HL-60 (cell line): ENCODE measurements at regions not wholly inside any gene's neighbourhood (a gene's known extent, or its start where the extent isn't known, plus 50 kb on each side); places are given as distances from the start of the nearest gene placed in this dataset.

Source experiments
- GABPA ChIP-seq: IDR thresholded peaks from 2 replicates; pipeline ENCODE4 v1.6.1; 2012; ENCODE audit warnings: low read depth
- POLR2AphosphoS5 ChIP-seq: IDR thresholded peaks from 2 replicates; pipeline ENCODE4 v1.6.1; 2012; ENCODE audit warnings: low read depth
- REST ChIP-seq: IDR thresholded peaks from 2 replicates; pipeline ENCODE4 v1.6.1; 2012; ENCODE audit warnings: low read depth; ENCODE audit not compliant: insufficient replicate concordance
- SPI1 ChIP-seq: IDR thresholded peaks from 2 replicates; pipeline ENCODE4 v1.6.1; 2012; ENCODE audit warnings: low read depth, mild to moderate bottlenecking, borderline replicate concordance
- TF ChIP-seq, protein P1 (sequence below): IDR thresholded peaks from one replicate; pipeline ENCODE4 v1.5.1; 2011; ENCODE audit warnings: low read length, control low read depth, inconsistent platforms; ENCODE audit not compliant: insufficient read depth

GRCh38 chr6:25012657-25013056 lies 76.9 kb upstream of the RIPOR2 start:
- TF ChIP-seq, protein P1, sequence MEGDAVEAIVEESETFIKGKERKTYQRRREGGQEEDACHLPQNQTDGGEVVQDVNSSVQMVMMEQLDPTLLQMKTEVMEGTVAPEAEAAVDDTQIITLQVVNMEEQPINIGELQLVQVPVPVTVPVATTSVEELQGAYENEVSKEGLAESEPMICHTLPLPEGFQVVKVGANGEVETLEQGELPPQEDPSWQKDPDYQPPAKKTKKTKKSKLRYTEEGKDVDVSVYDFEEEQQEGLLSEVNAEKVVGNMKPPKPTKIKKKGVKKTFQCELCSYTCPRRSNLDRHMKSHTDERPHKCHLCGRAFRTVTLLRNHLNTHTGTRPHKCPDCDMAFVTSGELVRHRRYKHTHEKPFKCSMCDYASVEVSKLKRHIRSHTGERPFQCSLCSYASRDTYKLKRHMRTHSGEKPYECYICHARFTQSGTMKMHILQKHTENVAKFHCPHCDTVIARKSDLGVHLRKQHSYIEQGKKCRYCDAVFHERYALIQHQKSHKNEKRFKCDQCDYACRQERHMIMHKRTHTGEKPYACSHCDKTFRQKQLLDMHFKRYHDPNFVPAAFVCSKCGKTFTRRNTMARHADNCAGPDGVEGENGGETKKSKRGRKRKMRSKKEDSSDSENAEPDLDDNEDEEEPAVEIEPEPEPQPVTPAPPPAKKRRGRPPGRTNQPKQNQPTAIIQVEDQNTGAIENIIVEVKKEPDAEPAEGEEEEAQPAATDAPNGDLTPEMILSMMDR = no peak
- TF ChIP-seq SPI1 (no peak), POLR2AphosphoS5 (no peak), GABPA (no peak), REST (no peak)
